ENCODE measurements at regions not wholly inside any gene's neighbourhood (a gene's known extent, or its start where the extent isn't known, plus 50 kb on each side); places are given as distances from the start of the nearest gene placed in this dataset.

DNA sequence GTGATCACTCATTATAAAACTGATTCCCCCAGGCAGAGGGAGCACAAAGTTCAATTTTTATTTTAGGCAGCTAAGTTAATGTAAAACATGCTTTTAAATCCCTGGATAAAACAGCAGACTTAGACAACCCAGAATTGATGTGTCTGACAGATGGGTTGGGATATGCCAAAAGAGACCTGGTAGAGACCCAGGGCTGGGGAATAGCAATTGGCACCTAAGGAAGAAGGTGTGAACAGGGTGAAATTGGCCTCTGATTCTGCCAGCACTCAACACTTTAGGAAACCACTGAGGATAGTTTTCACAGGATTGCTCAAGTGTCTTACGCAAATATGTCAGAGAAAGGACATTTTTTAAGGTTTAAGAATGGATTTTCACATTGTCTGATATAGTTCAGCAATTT lies 938.2 kb upstream of the CDH8 start:
- intact Hi-C loops (cut with DNase I) = no loop called here

DNA sequence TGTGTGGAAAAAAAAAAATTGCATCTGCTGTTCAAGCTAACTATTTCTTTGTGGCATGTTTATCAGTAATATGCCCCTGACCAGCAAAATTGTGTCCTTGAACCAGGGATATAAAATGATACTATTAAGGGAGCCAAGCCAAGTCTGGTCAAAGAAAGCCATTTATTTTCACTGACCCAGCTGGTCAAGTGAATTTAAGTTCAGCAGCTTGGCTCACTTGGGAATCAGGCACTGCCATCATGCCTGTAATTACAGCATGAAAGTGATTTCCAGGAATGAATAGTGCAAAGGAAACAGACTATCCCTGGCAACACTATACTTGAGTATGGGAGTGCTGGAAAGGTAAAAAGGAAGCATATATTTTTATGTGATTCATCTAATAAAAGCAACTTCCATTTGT lies 934.6 kb upstream of the CDH8 start:
- Histone ChIP-seq H3K4me1 (no peaks in the 10 kb centered on the region), H3K9me3 (no peaks in the 10 kb centered on the region), H3K27ac (no peak overlapping the region), H3K4me3 (no peak overlapping the region), H3K36me3 (no peaks in the 10 kb centered on the region), H3K27me3 (no peaks in the 10 kb centered on the region)
- intact Hi-C loops (cut with DNase I) = no loop called here
- ATAC-seq (no peak), DNase-seq (no peak)
- TF ChIP-seq, protein P1, sequence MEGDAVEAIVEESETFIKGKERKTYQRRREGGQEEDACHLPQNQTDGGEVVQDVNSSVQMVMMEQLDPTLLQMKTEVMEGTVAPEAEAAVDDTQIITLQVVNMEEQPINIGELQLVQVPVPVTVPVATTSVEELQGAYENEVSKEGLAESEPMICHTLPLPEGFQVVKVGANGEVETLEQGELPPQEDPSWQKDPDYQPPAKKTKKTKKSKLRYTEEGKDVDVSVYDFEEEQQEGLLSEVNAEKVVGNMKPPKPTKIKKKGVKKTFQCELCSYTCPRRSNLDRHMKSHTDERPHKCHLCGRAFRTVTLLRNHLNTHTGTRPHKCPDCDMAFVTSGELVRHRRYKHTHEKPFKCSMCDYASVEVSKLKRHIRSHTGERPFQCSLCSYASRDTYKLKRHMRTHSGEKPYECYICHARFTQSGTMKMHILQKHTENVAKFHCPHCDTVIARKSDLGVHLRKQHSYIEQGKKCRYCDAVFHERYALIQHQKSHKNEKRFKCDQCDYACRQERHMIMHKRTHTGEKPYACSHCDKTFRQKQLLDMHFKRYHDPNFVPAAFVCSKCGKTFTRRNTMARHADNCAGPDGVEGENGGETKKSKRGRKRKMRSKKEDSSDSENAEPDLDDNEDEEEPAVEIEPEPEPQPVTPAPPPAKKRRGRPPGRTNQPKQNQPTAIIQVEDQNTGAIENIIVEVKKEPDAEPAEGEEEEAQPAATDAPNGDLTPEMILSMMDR (IDR thresholded peaks at IDR 0.05) = no peak

More for the DNA sequence above, 938.2 kb upstream of the CDH8 start:
- Histone ChIP-seq H3K36me3 (no peaks in the 10 kb centered on the region), H3K27me3 (no peaks in the 10 kb centered on the region), H3K4me3 (no peak overlapping the region), H3K9me3 (no peaks in the 10 kb centered on the region), H3K27ac (no peak overlapping the region), H3K4me1 (no peaks in the 10 kb centered on the region)
- ATAC-seq = no peak
- DNase-seq = no peak
- TF ChIP-seq, protein P1 (IDR thresholded peaks at IDR 0.05) = no peak

DNA sequence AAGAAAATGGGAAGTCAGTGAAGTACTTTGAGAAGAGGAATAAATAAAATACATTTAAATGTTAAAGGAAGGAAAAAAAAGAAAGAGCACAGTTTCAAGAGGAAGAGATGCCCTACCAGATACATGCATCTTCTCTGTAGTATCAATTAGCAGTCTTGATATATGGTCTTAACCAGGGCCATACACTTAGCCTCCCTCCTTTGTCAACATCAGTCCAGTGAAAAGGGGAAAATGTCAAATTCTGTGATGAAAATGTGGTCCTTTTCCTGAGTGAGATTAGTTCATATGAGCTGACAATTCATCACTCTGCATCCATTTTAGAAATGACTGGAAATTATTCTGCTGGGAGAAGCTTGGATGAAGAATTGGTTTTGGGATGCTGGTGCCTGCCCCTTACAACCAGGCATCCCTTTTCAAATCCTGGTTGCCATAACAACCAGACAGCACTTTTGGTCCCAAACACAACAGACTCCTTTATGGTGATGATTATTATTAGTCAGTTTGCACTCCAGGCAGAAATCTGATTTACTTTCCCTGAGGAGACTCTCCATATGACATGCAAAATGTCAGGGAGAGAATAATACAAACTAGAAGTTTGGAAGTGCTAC lies 933.6 kb upstream of the CDH8 start:
- Histone ChIP-seq H3K4me3 (no peak overlapping the region), H3K4me1 (no peaks in the 10 kb centered on the region), H3K27ac (no peak overlapping the region), H3K36me3 (no peaks in the 10 kb centered on the region), H3K9me3 (no peaks in the 10 kb centered on the region), H3K27me3 (no peaks in the 10 kb centered on the region)
- intact Hi-C loops (cut with DNase I) = no loop called here
- no peak for ATAC-seq
- no peak for DNase-seq
- TF ChIP-seq, protein P1 (IDR thresholded peaks at IDR 0.05) = no peak

DNA sequence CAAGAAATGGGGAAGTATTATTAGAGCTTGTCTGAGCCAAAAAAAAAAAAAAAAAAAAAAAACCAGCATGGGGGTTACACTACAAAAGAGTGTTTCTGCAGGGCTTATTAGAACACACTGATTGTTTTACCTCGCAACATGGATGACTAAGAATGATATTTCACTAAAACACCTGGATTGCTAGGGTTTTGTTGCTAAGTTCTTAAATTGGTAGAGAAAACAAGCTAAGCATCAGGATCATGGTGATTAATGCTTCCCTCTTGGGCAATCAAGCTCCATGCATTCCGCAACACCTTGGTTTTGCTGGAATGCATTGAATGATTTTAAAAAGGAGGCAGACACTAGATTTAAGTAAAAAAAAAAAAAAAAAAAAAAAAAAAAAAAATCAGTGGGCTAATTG lies 931.4 kb upstream of the CDH8 start:
- no peak overlapping the region for H3K27ac ChIP-seq
- no peaks in the 10 kb centered on the region for H3K36me3 ChIP-seq
- H3K4me1 ChIP-seq = no peaks in the 10 kb centered on the region
- H3K9me3 ChIP-seq = no peaks in the 10 kb centered on the region
- no peak overlapping the region for H3K4me3 ChIP-seq
- H3K27me3 ChIP-seq = no peaks in the 10 kb centered on the region
- TF ChIP-seq, protein P1 (IDR thresholded peaks at IDR 0.05) = no peak
- ATAC-seq = no peak
- DNase-seq = no peak
- intact Hi-C loops (cut with DNase I) = no loop called here

DNA sequence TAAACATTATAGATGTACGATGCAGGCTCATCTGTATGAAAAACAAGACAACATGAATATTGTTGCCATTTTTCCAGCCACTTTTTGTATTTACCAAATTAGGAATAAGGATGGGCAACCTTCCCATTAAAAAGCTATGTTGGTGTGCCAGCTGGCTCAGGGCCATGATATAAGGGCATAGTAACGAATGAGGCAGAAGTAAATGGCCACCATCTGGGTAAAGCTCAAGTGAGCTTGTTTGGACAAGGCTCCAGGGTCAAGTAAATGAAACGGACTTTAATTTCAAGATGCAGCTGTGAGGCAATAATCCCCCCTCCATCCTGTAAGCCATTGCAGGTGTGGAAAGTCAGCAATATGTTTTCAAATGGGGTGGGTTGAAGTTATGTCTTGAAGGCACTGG lies 930.9 kb upstream of the CDH8 start:
- no peak for DNase-seq
- intact Hi-C loops (cut with DNase I) = no loop called here
- Histone ChIP-seq H3K27ac (no peak overlapping the region), H3K4me3 (no peak overlapping the region), H3K27me3 (no peaks in the 10 kb centered on the region), H3K4me1 (no peaks in the 10 kb centered on the region), H3K36me3 (no peaks in the 10 kb centered on the region), H3K9me3 (no peaks in the 10 kb centered on the region)
- no peak for ATAC-seq
- TF ChIP-seq, protein P1 (IDR thresholded peaks at IDR 0.05) = no peak

DNA sequence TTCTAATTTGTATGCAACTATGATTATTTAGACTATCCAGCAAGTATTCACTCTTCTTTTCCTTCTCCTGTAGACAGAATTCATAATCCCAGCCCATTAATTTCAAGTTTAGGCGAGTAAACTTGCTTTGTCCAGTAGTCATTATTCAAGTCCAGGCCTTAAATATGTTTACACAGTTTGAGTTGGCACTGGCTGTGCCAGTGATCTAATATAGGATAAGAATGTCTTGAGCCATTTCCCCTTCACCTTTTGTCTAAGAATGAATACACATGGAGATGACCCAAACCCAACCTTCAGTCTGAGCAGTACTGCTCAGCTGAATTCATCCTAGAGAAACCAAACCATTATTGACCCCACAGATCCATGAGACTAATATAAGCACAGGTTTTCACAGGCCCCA lies 930.4 kb upstream of the CDH8 start:
- Histone ChIP-seq H3K36me3 (no peaks in the 10 kb centered on the region), H3K27me3 (no peaks in the 10 kb centered on the region), H3K9me3 (no peaks in the 10 kb centered on the region), H3K27ac (no peak overlapping the region), H3K4me3 (no peak overlapping the region), H3K4me1 (no peaks in the 10 kb centered on the region)
- TF ChIP-seq, protein P1 (IDR thresholded peaks at IDR 0.05) = no peak
- ATAC-seq (no peak), DNase-seq (no peak)
- intact Hi-C loops (cut with DNase I) = no loop called here

Data from upper lobe of right lung (tissue), 1 donor.